ENCODE measurements at regions not wholly inside any gene's neighbourhood (a gene's known extent, or its start where the extent isn't known, plus 50 kb on each side); places are given as distances from the start of the nearest gene placed in this dataset.

GRCh38 chr15:53834214-53834613, 74.8 kb upstream of the WDR72 start:
- TF ChIP-seq CTCF (conservative IDR thresholded peaks at IDR 0.05; ENCODE audit: low read length): no peak
- no peak overlapping the region for H3K4me3 ChIP-seq (ENCODE audit: low read length)
- no peak for DNase-seq (ENCODE audit: low read depth)

- TF ChIP-seq CTCF (conservative IDR thresholded peaks at IDR 0.05; ENCODE audit: low read length): no peak
- H3K4me3 ChIP-seq (ENCODE audit: low read length): no peak overlapping the region
- DNase-seq (ENCODE audit: low read depth): no peak
These were observed 73.7 kb upstream of the WDR72 start for GRCh38 chr15:53833134-53833624.

GRCh38 chr15:53831907-53832770, 72.7 kb upstream of the WDR72 start:
- no peak overlapping the region for H3K4me3 ChIP-seq (ENCODE audit: low read length)
- no peak for TF ChIP-seq CTCF (conservative IDR thresholded peaks at IDR 0.05; ENCODE audit: low read length)
- DNase-seq (ENCODE audit: low read depth): no peak

- TF ChIP-seq CTCF (conservative IDR thresholded peaks at IDR 0.05; ENCODE audit: low read length): no peak
- no peak for DNase-seq (ENCODE audit: low read depth)
- no peak overlapping the region for H3K4me3 ChIP-seq (ENCODE audit: low read length)
These were observed 71.4 kb upstream of the WDR72 start for GRCh38 chr15:53830707-53831386.

- no peak overlapping the region for H3K4me3 ChIP-seq (ENCODE audit: low read length)
- no peak for DNase-seq (ENCODE audit: low read depth)
- TF ChIP-seq CTCF (conservative IDR thresholded peaks at IDR 0.05; ENCODE audit: low read length): no peak
These were observed 70.5 kb upstream of the WDR72 start for GRCh38 chr15:53829923-53830459.

GRCh38 chr15:53829471-53829870, 70.0 kb upstream of the WDR72 start:
- no peak for TF ChIP-seq CTCF (conservative IDR thresholded peaks at IDR 0.05; ENCODE audit: low read length)
- no peak for DNase-seq (ENCODE audit: low read depth)
- H3K4me3 ChIP-seq (ENCODE audit: low read length): no peak overlapping the region
